ENCODE measurements at regions not wholly inside any gene's neighbourhood (a gene's known extent, or its start where the extent isn't known, plus 50 kb on each side); places are given as distances from the start of the nearest gene placed in this dataset.

- H3K9me3 ChIP-seq (ENCODE audit: control insufficient read depth, low read length): no peaks in the 10 kb centered on the region
- H3K4me3 ChIP-seq (ENCODE audit: low read depth, low read length): no peak overlapping the region
- H2AFZ ChIP-seq: no peak overlapping the region
- H3K9ac ChIP-seq: no peak overlapping the region
- H3K4me2 ChIP-seq (ENCODE audit: low read length): no peak overlapping the region
- H3K27ac ChIP-seq: no peak overlapping the region
- no peaks in the 10 kb centered on the region for H3K36me3 ChIP-seq (ENCODE audit: control insufficient read depth, insufficient read depth, low read length)
- no peaks in the 10 kb centered on the region for H3K4me1 ChIP-seq
- no peaks in the 10 kb centered on the region for H3K79me2 ChIP-seq
- H3K27me3 ChIP-seq (ENCODE audit: control insufficient read depth, insufficient read depth, low read length): no peaks in the 10 kb centered on the region
- TF ChIP-seq CTCF (IDR thresholded peaks at IDR 0.05): no peak
These were observed 164.6 kb upstream of the MEF2C start for GRCh38 chr5:89047571-89047970.

- Histone ChIP-seq H3K9me3 (ENCODE audit: control insufficient read depth, low read length) (no peaks in the 10 kb centered on the region), H2AFZ (no peak overlapping the region), H3K4me2 (ENCODE audit: low read length) (no peak overlapping the region), H3K79me2 (no peaks in the 10 kb centered on the region), H3K4me1 (no peaks in the 10 kb centered on the region), H3K4me3 (ENCODE audit: low read depth, low read length) (no peak overlapping the region), H3K36me3 (ENCODE audit: control insufficient read depth, insufficient read depth, low read length) (no peaks in the 10 kb centered on the region), H3K27ac (no peak overlapping the region), H3K27me3 (ENCODE audit: control insufficient read depth, insufficient read depth, low read length) (no peaks in the 10 kb centered on the region), H3K9ac (no peak overlapping the region)
- no peak for TF ChIP-seq CTCF (IDR thresholded peaks at IDR 0.05)
These were observed 162.2 kb upstream of the MEF2C start for GRCh38 chr5:89045216-89045615.

GRCh38 chr5:89044674-89045200 lies 161.8 kb upstream of the MEF2C start:
- Histone ChIP-seq H3K36me3 (ENCODE audit: control insufficient read depth, insufficient read depth, low read length) (no peaks in the 10 kb centered on the region), H3K27me3 (ENCODE audit: control insufficient read depth, insufficient read depth, low read length) (no peaks in the 10 kb centered on the region), H3K27ac (no peak overlapping the region), H3K4me3 (ENCODE audit: low read depth, low read length) (no peak overlapping the region), H3K79me2 (no peaks in the 10 kb centered on the region), H3K9ac (no peak overlapping the region), H3K4me2 (ENCODE audit: low read length) (no peak overlapping the region), H2AFZ (no peak overlapping the region), H3K4me1 (no peaks in the 10 kb centered on the region), H3K9me3 (ENCODE audit: control insufficient read depth, low read length) (no peaks in the 10 kb centered on the region)
- TF ChIP-seq CTCF (IDR thresholded peaks at IDR 0.05): no peak

- no peak overlapping the region for H3K4me3 ChIP-seq (ENCODE audit: low read depth, low read length)
- no peak for TF ChIP-seq CTCF (IDR thresholded peaks at IDR 0.05)
- H3K9me3 ChIP-seq (ENCODE audit: control insufficient read depth, low read length): no peaks in the 10 kb centered on the region
- no peak overlapping the region for H2AFZ ChIP-seq
- no peaks in the 10 kb centered on the region for H3K27me3 ChIP-seq (ENCODE audit: control insufficient read depth, insufficient read depth, low read length)
- no peak overlapping the region for H3K9ac ChIP-seq
- no peaks in the 10 kb centered on the region for H3K79me2 ChIP-seq
- no peak overlapping the region for H3K27ac ChIP-seq
- no peaks in the 10 kb centered on the region for H3K4me1 ChIP-seq
- H3K4me2 ChIP-seq (ENCODE audit: low read length): no peak overlapping the region
- H3K36me3 ChIP-seq (ENCODE audit: control insufficient read depth, insufficient read depth, low read length): no peaks in the 10 kb centered on the region
These were observed 160.7 kb upstream of the MEF2C start for GRCh38 chr5:89043676-89044075.

- Histone ChIP-seq H3K9ac (no peak overlapping the region), H3K79me2 (no peaks in the 10 kb centered on the region), H3K27me3 (ENCODE audit: control insufficient read depth, insufficient read depth, low read length) (no peaks in the 10 kb centered on the region), H2AFZ (no peak overlapping the region), H3K36me3 (ENCODE audit: control insufficient read depth, insufficient read depth, low read length) (no peaks in the 10 kb centered on the region), H3K4me1 (no peaks in the 10 kb centered on the region), H3K27ac (no peak overlapping the region), H3K4me2 (ENCODE audit: low read length) (no peak overlapping the region), H3K9me3 (ENCODE audit: control insufficient read depth, low read length) (no peaks in the 10 kb centered on the region), H3K4me3 (ENCODE audit: low read depth, low read length) (no peak overlapping the region)
- no peak for TF ChIP-seq CTCF (IDR thresholded peaks at IDR 0.05)
These were observed 159.8 kb upstream of the MEF2C start for GRCh38 chr5:89042746-89043145.

Measured in parathyroid adenoma (tissue), 2 donors.